ENCODE measurements at regions not wholly inside any gene's neighbourhood (a gene's known extent, or its start where the extent isn't known, plus 50 kb on each side); places are given as distances from the start of the nearest gene placed in this dataset.

DNA sequence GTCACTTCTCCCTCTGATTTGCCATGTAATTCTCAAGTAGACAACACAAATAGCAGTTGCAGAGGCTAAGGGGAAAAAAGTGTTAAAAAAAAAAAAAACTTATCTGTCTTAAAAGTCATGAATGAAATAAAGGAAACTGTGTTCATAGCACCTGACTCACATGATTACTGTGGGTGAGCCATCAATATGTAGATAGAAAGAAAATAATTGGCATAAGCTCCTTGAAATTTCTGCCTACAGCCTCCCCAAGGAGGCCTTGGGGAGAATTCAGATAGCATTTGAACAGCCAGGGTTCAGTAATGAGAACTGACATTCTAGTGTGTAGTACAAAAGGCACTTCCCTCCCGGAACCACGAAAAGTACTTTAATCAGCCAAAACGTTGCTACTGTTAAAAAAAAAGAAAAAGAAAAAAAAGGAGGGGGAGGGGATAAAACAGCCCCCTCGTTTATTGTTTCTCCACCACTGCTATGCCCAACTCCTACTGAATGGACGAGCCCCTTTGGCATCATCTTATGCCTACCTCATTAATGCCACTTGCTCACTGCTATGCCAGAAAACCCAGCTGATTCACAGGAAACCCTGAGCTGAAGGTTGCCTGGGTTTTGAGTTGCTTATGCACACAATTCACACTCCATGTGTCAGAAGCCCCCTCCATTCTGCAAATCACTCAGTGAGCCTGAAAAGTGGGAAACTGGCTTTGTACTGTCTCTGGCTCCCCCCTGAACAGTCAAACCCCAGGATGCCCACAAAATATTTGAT is 65.5 kb upstream of the KLF7 start:
- TF ChIP-seq CTCF (IDR thresholded peaks at IDR 0.05; ENCODE audit: low read depth, low read length, missing input control) (no peak), RAD21 (IDR thresholded peaks at IDR 0.05) (no peak), REST (IDR thresholded peaks at IDR 0.05) (no peak), NR2F2 (IDR thresholded peaks at IDR 0.05) (no peak), ATF3 (IDR thresholded peaks at IDR 0.05) (no peak), YY1 (IDR thresholded peaks at IDR 0.05) (no peak), HNF4A (conservative IDR thresholded peaks at IDR 0.05) (no peak), ZBTB33 (IDR thresholded peaks at IDR 0.05) (no peak)
- TF ChIP-seq, protein P1, sequence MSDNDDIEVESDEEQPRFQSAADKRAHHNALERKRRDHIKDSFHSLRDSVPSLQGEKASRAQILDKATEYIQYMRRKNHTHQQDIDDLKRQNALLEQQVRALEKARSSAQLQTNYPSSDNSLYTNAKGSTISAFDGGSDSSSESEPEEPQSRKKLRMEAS (IDR thresholded peaks at IDR 0.05) = no peak

Measured in liver (tissue), 3 donors.